H1 (cell line): ENCODE measurements at regions not wholly inside any gene's neighbourhood (a gene's known extent, or its start where the extent isn't known, plus 50 kb on each side); places are given as distances from the start of the nearest gene placed in this dataset.

Experiments
- CTCF ChIA-PET: fragments of 300-600 bp; sonication (Branson Sonifier 250); formaldehyde crosslinking; loops from one replicate; lab custom pipeline; 2021; ENCODE audit not compliant: partially characterized antibody; lab: Charles Lee
- POLR2A ChIA-PET: fragments of 300-600 bp; sonication (Branson Sonifier 250); formaldehyde crosslinking; loops from one replicate; lab custom pipeline; 2021; ENCODE audit warnings: inconsistent platforms; ENCODE audit not compliant: partially characterized antibody; lab: Charles Lee
- DNase-seq, 2 experiments: peaks; one replicate each; pipeline versions ENCODE4 v3.0.0 to v3.0.0-alpha.2; 2010 to 2022; ENCODE audit warnings: low spot score in 2 of 2, low read depth in 1 of 2, mixed read lengths in 1 of 2
- FAIRE-seq: peaks from 2 replicates; lab custom pipeline; 2011; peaks lifted over from hg19 to GRCh38; lab: Jason Lieb, UNC
- H2AFZ ChIP-seq: 2 replicates; pipeline ENCODE4 v1.8.1; 2012; ENCODE audit warnings: low read length, inconsistent platforms
- H2AK5ac ChIP-seq: 2 replicates; pipeline ENCODE4 v1.6.1; 2013; ENCODE audit warnings: low read depth, low read length
- H2BK120ac ChIP-seq: replicated peaks from 2 replicates; pipeline ENCODE3; 2013; ENCODE audit warnings: low read depth, low read length, inconsistent platforms
- H2BK12ac ChIP-seq: 2 replicates; pipeline ENCODE4 v1.6.1; 2013; ENCODE audit warnings: low read depth, low read length
- H2BK15ac ChIP-seq: 2 replicates; pipeline ENCODE4 v1.6.1; 2013; ENCODE audit warnings: low read length
- H2BK20ac ChIP-seq: 2 replicates; pipeline ENCODE4 v1.6.1; 2013; ENCODE audit warnings: low read length
- H2BK5ac ChIP-seq: 2 replicates; pipeline ENCODE4 v1.6.1; 2013; ENCODE audit warnings: low read depth, low read length
- H3K14ac ChIP-seq: 2 replicates; pipeline ENCODE4 v1.6.1; 2013; ENCODE audit warnings: inconsistent platforms; ENCODE audit not compliant: insufficient read length
- H3K18ac ChIP-seq: 2 replicates; pipeline ENCODE4 v1.6.1; 2013; ENCODE audit warnings: low read length; ENCODE audit errors: extremely low read depth
- H3K23ac ChIP-seq: 2 replicates; pipeline ENCODE4 v1.6.1; 2013; ENCODE audit warnings: inconsistent platforms; ENCODE audit not compliant: insufficient read length
- H3K23me2 ChIP-seq: 2 replicates; pipeline ENCODE4 v1.6.1; 2013; ENCODE audit warnings: low read depth, low read length
- H3K27ac ChIP-seq: 2 replicates; pipeline ENCODE4 v1.6.1; 2011; ENCODE audit warnings: low read depth, low read length, inconsistent platforms
- H3K27me3 ChIP-seq, 4 experiments: replicated peaks in 1 of 4; 1 replicate in 1 of 4; 2 replicates in 3 of 4; pipeline versions ENCODE4 v1.6.1 to v1.8.1; 2011 to 2013; ENCODE audit warnings: low read length in 3 of 4, mild to moderate bottlenecking in 3 of 4, inconsistent platforms in 2 of 4, mixed read lengths in 2 of 4, moderate library complexity in 1 of 4; ENCODE audit not compliant: control insufficient read depth in 3 of 4, insufficient read depth in 3 of 4; ENCODE audit errors: extremely low read depth in 1 of 4
- H3K36me3 ChIP-seq, 4 experiments: 2 replicates each; pipeline versions ENCODE4 v1.6.1 to v1.8.1; 2011 to 2013; ENCODE audit warnings: mild to moderate bottlenecking in 4 of 4, low read length in 3 of 4, moderate library complexity in 2 of 4, control low read depth in 1 of 4, inconsistent platforms in 1 of 4; ENCODE audit not compliant: insufficient read depth in 4 of 4, control insufficient read depth in 2 of 4
- H3K4ac ChIP-seq: replicated peaks from 2 replicates; pipeline ENCODE3; 2013; ENCODE audit warnings: low read length, low read depth, mixed read lengths, inconsistent platforms; ENCODE audit not compliant: insufficient read length
- H3K4me1 ChIP-seq, 4 experiments: replicated peaks in 1 of 4; 1 replicate in 1 of 4; 2 replicates in 3 of 4; pipeline versions ENCODE4 v1.6.1 to v1.8.1; 2011 to 2013; ENCODE audit warnings: low read length in 3 of 4, inconsistent platforms in 2 of 4, mixed read lengths in 1 of 4; ENCODE audit not compliant: insufficient read depth in 4 of 4, control insufficient read depth in 3 of 4
- H3K4me2 ChIP-seq, 2 experiments: 2 replicates each; pipeline versions ENCODE4 v1.6.1 to v1.8.1; 2011 to 2013; ENCODE audit warnings: low read depth in 2 of 2, low read length in 2 of 2, control low read depth in 1 of 2, inconsistent platforms in 1 of 2, mild to moderate bottlenecking in 1 of 2; ENCODE audit not compliant: insufficient read depth in 1 of 2
- H3K4me3 ChIP-seq, 4 experiments: fragments of 200-600, 300-600 bp in 1 of 4; sonication (generic), shearing (Covaris generic), sonication (Bioruptor Twin) in 1 of 4; 2 replicates each; pipeline versions ENCODE4 v1.5.1 to v1.8.1; 2011 to 2016; ENCODE audit warnings: low read length in 4 of 4, low read depth in 3 of 4, control low read depth in 2 of 4, inconsistent platforms in 2 of 4, mild to moderate bottlenecking in 2 of 4, mixed read lengths in 1 of 4, moderate library complexity in 1 of 4; ENCODE audit not compliant: insufficient read depth in 2 of 4; ENCODE audit errors: extremely low read depth in 1 of 4
- H3K56ac ChIP-seq: replicated peaks from 2 replicates; pipeline ENCODE3; 2013; ENCODE audit warnings: low read depth, mild to moderate bottlenecking, mixed read lengths, low read length, inconsistent platforms; ENCODE audit not compliant: insufficient read length
- H3K79me1 ChIP-seq: 2 replicates; pipeline ENCODE4 v1.6.1; 2013; ENCODE audit warnings: low read depth, low read length, control low read depth
- H3K79me2 ChIP-seq, 2 experiments: 2 replicates each; pipeline versions ENCODE4 v1.6.1 to v1.8.1; 2012 to 2013; ENCODE audit warnings: low read length in 2 of 2, mild to moderate bottlenecking in 2 of 2, inconsistent platforms in 1 of 2; ENCODE audit not compliant: insufficient read depth in 2 of 2, control insufficient read depth in 1 of 2
- H3K9ac ChIP-seq, 4 experiments: replicated peaks in 1 of 4; 1 replicate in 1 of 4; 2 replicates in 3 of 4; pipeline versions ENCODE4 v1.6.1 to v1.8.1; 2011 to 2013; ENCODE audit warnings: low read depth in 3 of 4, low read length in 3 of 4, control low read depth in 2 of 4, mild to moderate bottlenecking in 2 of 4, moderate library complexity in 2 of 4, inconsistent platforms in 1 of 4; ENCODE audit errors: extremely low read depth in 1 of 4
- H3K9me3 ChIP-seq, 2 experiments: 2 replicates each; pipeline versions ENCODE4 v1.6.1 to v1.8.1; 2012 to 2013; ENCODE audit warnings: mild to moderate bottlenecking in 2 of 2, moderate library complexity in 2 of 2, control low read depth in 1 of 2, inconsistent platforms in 1 of 2, low read depth in 1 of 2, low read length in 1 of 2, mixed read lengths in 1 of 2; ENCODE audit not compliant: insufficient read depth in 2 of 2
- H4K20me1 ChIP-seq, 2 experiments: replicated peaks in 1 of 2; 2 replicates each; pipeline versions ENCODE3 to v1.8.1; 2011 to 2013; ENCODE audit warnings: inconsistent platforms in 2 of 2, low read length in 2 of 2, mild to moderate bottlenecking in 1 of 2; ENCODE audit not compliant: insufficient read depth in 2 of 2, control insufficient read depth in 1 of 2
- H4K5ac ChIP-seq: 2 replicates; pipeline ENCODE4 v1.6.1; 2013; ENCODE audit warnings: low read length, low read depth, mixed read lengths, inconsistent platforms; ENCODE audit not compliant: insufficient read length
- H4K8ac ChIP-seq: 2 replicates; pipeline ENCODE4 v1.8.0; 2013; ENCODE audit warnings: mild to moderate bottlenecking, moderate library complexity, low read length, inconsistent platforms; ENCODE audit not compliant: insufficient read depth; ENCODE audit errors: extremely low read depth
- H4K91ac ChIP-seq: replicated peaks from 2 replicates; pipeline ENCODE3; 2013; ENCODE audit warnings: low read length, mixed read lengths, inconsistent platforms; ENCODE audit not compliant: insufficient read length
- ATF3 ChIP-seq: IDR thresholded peaks from 2 replicates; pipeline ENCODE4 v1.6.1; 2011; ENCODE audit warnings: low read depth, mild to moderate bottlenecking, low read length; ENCODE audit not compliant: insufficient read depth
- GABPA ChIP-seq: IDR thresholded peaks from 2 replicates; pipeline ENCODE4 v1.6.1; 2011; ENCODE audit warnings: mild to moderate bottlenecking, low read length, moderate library complexity, borderline replicate concordance; ENCODE audit not compliant: insufficient read depth
- HDAC2 ChIP-seq, 2 experiments: fragments of 300-600 bp in 1 of 2; sonication (generic) in 1 of 2; IDR thresholded peaks; 2 replicates each; pipeline ENCODE4 v1.6.1; 2011 to 2012; ENCODE audit warnings: low read depth in 2 of 2, low read length in 2 of 2, mild to moderate bottlenecking in 2 of 2, moderate library complexity in 2 of 2, borderline replicate concordance in 1 of 2, inconsistent platforms in 1 of 2
- HDAC6 ChIP-seq: IDR thresholded peaks from one replicate; pipeline ENCODE4 v1.7.1; 2012; ENCODE audit warnings: low read depth, mild to moderate bottlenecking, inconsistent platforms, low read length, moderate library complexity
- MAX ChIP-seq: IDR thresholded peaks from 2 replicates; pipeline ENCODE4 v1.6.1; 2012; ENCODE audit warnings: inconsistent platforms
- POU5F1 ChIP-seq: IDR thresholded peaks from 2 replicates; pipeline ENCODE4 v1.6.1; 2011; ENCODE audit warnings: low read depth, mild to moderate bottlenecking, low read length, moderate library complexity
- RFX5 ChIP-seq: IDR thresholded peaks from 2 replicates; pipeline ENCODE4 v1.6.1; 2011; ENCODE audit warnings: low read depth, low read length, improper control_type of control experiment, borderline replicate concordance
- SAP30 ChIP-seq: fragments of 300-600 bp; sonication (generic); IDR thresholded peaks from 2 replicates; pipeline ENCODE4 v1.7.1; 2012; ENCODE audit warnings: low read length, moderate library complexity, mild to moderate bottlenecking, inconsistent platforms; ENCODE audit not compliant: insufficient read depth, insufficient replicate concordance
- SP1 ChIP-seq: IDR thresholded peaks from 2 replicates; pipeline ENCODE4 v1.6.1; 2011; ENCODE audit warnings: low read depth, low read length
- SRF ChIP-seq: IDR thresholded peaks from 2 replicates; pipeline ENCODE4 v1.6.1; 2011; ENCODE audit warnings: mild to moderate bottlenecking, low read depth, low read length, moderate library complexity
- TAF7 ChIP-seq: optimal IDR thresholded peaks from 2 replicates; pipeline ENCODE3; 2011; ENCODE audit warnings: low read depth, mild to moderate bottlenecking, inconsistent platforms, low read length, moderate library complexity, borderline replicate concordance
- USF2 ChIP-seq: IDR thresholded peaks from 2 replicates; pipeline ENCODE4 v1.6.1; 2011; ENCODE audit warnings: low read length, improper control_type of control experiment
- WGBS, 2 experiments: shearing (Covaris generic) in 1 of 2; methylation state at CpG; one replicate each; pipeline versions ENCODE4 v1.1.6 to v1.1.7; 2013 to 2015; ENCODE audit warnings: low lambda C conversion rate in 2 of 2, mixed read lengths in 2 of 2, inconsistent platforms in 1 of 2, low coverage in 1 of 2, missing lambda C conversion rate in 1 of 2; ENCODE audit not compliant: insufficient replicate concordance in 2 of 2, insufficient coverage in 1 of 2, insufficient read length in 1 of 2; ENCODE audit errors: extremely low coverage in 1 of 2, missing lambda C conversion rate in 1 of 2; 5-methylcytosine and 5-hydroxymethylcytosine counted together

- Histone ChIP-seq H3K4me3 (no peak overlapping the region), H3K4me2 (no peak overlapping the region)
- DNase-seq: no peak
- TF ChIP-seq SRF (no peak), SAP30 (no peak), ATF3 (no peak), RFX5 (no peak), SP1 (no peak), MAX (no peak), USF2 (no peak), TAF7 (no peak), GABPA (no peak), HDAC6 (no peak), POU5F1 (no peak), HDAC2 (IDR thresholded peaks at IDR 0.05; ENCODE audit: borderline replicate concordance in 1 of 2, low read depth in 2 of 2, low read length in 2 of 2) (no peak)
Observed at GRCh38 chr12:116495260-116495659, 63.9 kb upstream of the MAP1LC3B2 start.

More at GRCh38 chr12:116495260-116495659, 63.9 kb upstream of the MAP1LC3B2 start:
- Histone ChIP-seq H3K79me1 (no peaks in the 10 kb centered on the region), H3K79me2 (no peaks in the 10 kb centered on the region), H2BK20ac (no peak overlapping the region), H4K20me1 (no peaks in the 10 kb centered on the region), H4K91ac (no peak overlapping the region), H3K9ac (no peak overlapping the region), H3K36me3 (no peaks in the 10 kb centered on the region), H3K9me3 (no peaks in the 10 kb centered on the region), H2BK15ac (no peak overlapping the region), H3K27me3 (no peaks in the 10 kb centered on the region), H3K27ac (no peak overlapping the region), H2BK5ac (no peak overlapping the region), H2BK120ac (no peak overlapping the region), H3K4ac (no peak overlapping the region), H2AK5ac (0 out of 2 replicates have a peak overlapping the region, but pooled peaks have one; percentile 54), H3K14ac (no peak overlapping the region), H4K8ac (no peak overlapping the region), H4K5ac (no peak overlapping the region), H3K56ac (no peak overlapping the region), H3K18ac (no peak overlapping the region), H2AFZ (no peak overlapping the region; the same call in 1 of the 2 replicates), H3K4me1 (peaks cover 0 to 10% (median 0%) of the 10 kb centered on the region in 4 experiments; a peak in 2 of 7 replicates), H2BK12ac (no peak overlapping the region), H3K23me2 (no peaks in the 10 kb centered on the region), H3K23ac (no peak overlapping the region)
- ChIA-PET CTCF (interaction anchor here (1.1 to 1.5 kb wide), 3 partner anchors 29 to 114 kb away, joined by 3 to 4 read pairs (median 3); no protein-coding TSS in a partner anchor), POLR2A (interaction anchor here (0.9 kb wide), 1 partner anchor 11 kb away, joined by 3 read pairs; no protein-coding TSS in a partner anchor)
- no peak for FAIRE-seq
- 88% methylated on average over 2 of the region's 2 CpGs; no CpG with 5 or more reads in 1 of the 2 experiments for WGBS, 2 experiments
